A549 (cell line): ENCODE measurements at regions not wholly inside any gene's neighbourhood (a gene's known extent, or its start where the extent isn't known, plus 50 kb on each side); places are given as distances from the start of the nearest gene placed in this dataset.
"Not testable (repeated sequence)": the region's sequence is repeated elsewhere in the genome, so short reads cannot be mapped to it uniquely, and the experiment has no call there.

Experiments used
- ATAC-seq, 2 experiments: fragments of 200-7000 bp in 1 of 2; fragments of >200 bp in 1 of 2; cut with Nextera tagmentation in 1 of 2; cut with Tn5 transposase in 1 of 2; 3 replicates each; pipeline versions ENCODE4 v1.8.0 to v1.9.1; 2018 to 2020; ENCODE audit warnings: mild to moderate bottlenecking in 1 of 2, moderate library complexity in 1 of 2
- CTCF ChIA-PET: fragments of 300-600 bp; sonication (Branson Sonifier 250); formaldehyde crosslinking; extraction: SDS; loops from one replicate; lab custom pipeline; 2021; ENCODE audit warnings: antibody characterized with exemption, inconsistent platforms; lab: Yijun Ruan, JAX
- POLR2A ChIA-PET: fragments of 350-600 bp; formaldehyde crosslinking; extraction: SDS; loops from one replicate; lab custom pipeline; 2021; ENCODE audit warnings: antibody characterized with exemption, inconsistent platforms; lab: Yijun Ruan, JAX
- DNase-seq, 2 experiments: peaks; one replicate each; pipeline versions ENCODE4 v3.0.0 to v3.0.0-alpha.2; 2011 to 2016; ENCODE audit warnings: low read depth in 1 of 2, low spot score in 1 of 2
- FAIRE-seq: peaks from 2 replicates; lab custom pipeline; 2011; peaks lifted over from hg19 to GRCh38; lab: Jason Lieb, UNC
- H3K27ac ChIP-seq, 2 experiments: fragments of >200 bp; sonication (Bioruptor Twin); formaldehyde crosslinking; 3 replicates each; pipeline ENCODE4 v1.5.1; 2016 to 2017
- H3K4me1 ChIP-seq: fragments of >200 bp; sonication (Bioruptor Twin); formaldehyde crosslinking; 3 replicates; pipeline ENCODE4 v1.6.1; 2016
- H3K4me2 ChIP-seq: fragments of >200 bp; sonication (Bioruptor Twin); formaldehyde crosslinking; 3 replicates; pipeline ENCODE4 v1.6.1; 2016
- H3K4me3 ChIP-seq: fragments of >200 bp; sonication (Bioruptor Twin); formaldehyde crosslinking; 3 replicates; pipeline ENCODE4 v1.5.1; 2016
- H3K9me3 ChIP-seq: fragments of >200 bp; sonication (Bioruptor Twin); formaldehyde crosslinking; 3 replicates; pipeline ENCODE4 v1.6.1; 2016
- FOSB ChIP-seq: fragments of 250-450 bp; sonication (Bioruptor Pico); IDR thresholded peaks from 2 replicates; pipeline ENCODE4 v1.5.0; 2020; ENCODE audit warnings: mild to moderate bottlenecking, moderate library complexity
- FOSL2 ChIP-seq, 2 experiments: fragments of 450-650 bp in 1 of 2; fragments of >200 bp in 1 of 2; sonication (Bioruptor Twin) in 1 of 2; formaldehyde crosslinking; IDR thresholded peaks; 2 replicates each; pipeline versions ENCODE4 v1.5.0 to v1.6.1; 2016 to 2020; ENCODE audit warnings: mild to moderate bottlenecking in 1 of 2, moderate library complexity in 1 of 2
- GATA3 ChIP-seq: IDR thresholded peaks from 2 replicates; pipeline ENCODE4 v1.6.1; 2012; ENCODE audit warnings: borderline replicate concordance
- HDAC2 ChIP-seq: fragments of 200-600 bp; sonication (generic); IDR thresholded peaks from 2 replicates; pipeline ENCODE4 v1.6.1; 2016
- HEYL ChIP-seq: fragments of 250-450 bp; sonication (Bioruptor Pico); IDR thresholded peaks from 2 replicates; pipeline ENCODE4 v1.8.0; 2021; ENCODE audit warnings: mild to moderate bottlenecking, moderate library complexity
- HOXB5 ChIP-seq: fragments of 250-450 bp; sonication (Bioruptor Pico); IDR thresholded peaks from 2 replicates; pipeline ENCODE4 v1.5.0; 2020; ENCODE audit warnings: mild to moderate bottlenecking, moderate library complexity
- KDM5A ChIP-seq: fragments of 200-600 bp; sonication (generic); IDR thresholded peaks from 2 replicates; pipeline ENCODE4 v1.6.1; 2016; ENCODE audit warnings: antibody characterized with exemption, mild to moderate bottlenecking
- MYC ChIP-seq: IDR thresholded peaks from 2 replicates; pipeline ENCODE4 v1.6.1; 2012; ENCODE audit warnings: mild to moderate bottlenecking, inconsistent platforms, low read length, improper control_type of control experiment, borderline replicate concordance
- NFE2L2 ChIP-seq: fragments of 150-350 bp; conservative IDR thresholded peaks from 2 replicates; pipeline ENCODE4 v1.6.1; 2014; ENCODE audit warnings: low read length
- NR3C1 ChIP-seq: fragments of >200 bp; sonication (Bioruptor Twin); formaldehyde crosslinking; IDR thresholded peaks from 3 replicates; pipeline ENCODE4 v1.6.1; 2017
- PHF8 ChIP-seq: fragments of 200-600 bp; sonication (generic); IDR thresholded peaks from 2 replicates; pipeline ENCODE4 v1.6.1; 2016; ENCODE audit warnings: low read depth, mild to moderate bottlenecking, antibody characterized with exemption, moderate library complexity, borderline replicate concordance
- POLR2AphosphoS2 ChIP-seq: conservative IDR thresholded peaks from 2 replicates; pipeline ENCODE4 v1.6.1; 2012; ENCODE audit warnings: low read length, improper control_type of control experiment, inconsistent platforms
- RCOR1 ChIP-seq: fragments of 150-350 bp; IDR thresholded peaks from 2 replicates; pipeline ENCODE4 v1.6.1; 2014; ENCODE audit warnings: antibody characterized with exemption, low read length, low read depth
- SMC3 ChIP-seq: fragments of >200 bp; sonication (Bioruptor Twin); formaldehyde crosslinking; IDR thresholded peaks from 3 replicates; pipeline ENCODE4 v1.6.1; 2018; ENCODE audit warnings: inconsistent platforms
- ZFP36 ChIP-seq: fragments of 450-650 bp; IDR thresholded peaks from 2 replicates; pipeline ENCODE4 v1.6.1; 2014; ENCODE audit warnings: borderline replicate concordance; ENCODE audit not compliant: partially characterized antibody
- WGBS: methylation state at CpG from one replicate; pipeline ENCODE4 v1.1.6; 2017; ENCODE audit errors: missing lambda C conversion rate; 5-methylcytosine and 5-hydroxymethylcytosine counted together
- TF ChIP-seq, protein P1 (sequence below): IDR thresholded peaks from 2 replicates; pipeline ENCODE4 v1.6.1; 2012

DNA sequence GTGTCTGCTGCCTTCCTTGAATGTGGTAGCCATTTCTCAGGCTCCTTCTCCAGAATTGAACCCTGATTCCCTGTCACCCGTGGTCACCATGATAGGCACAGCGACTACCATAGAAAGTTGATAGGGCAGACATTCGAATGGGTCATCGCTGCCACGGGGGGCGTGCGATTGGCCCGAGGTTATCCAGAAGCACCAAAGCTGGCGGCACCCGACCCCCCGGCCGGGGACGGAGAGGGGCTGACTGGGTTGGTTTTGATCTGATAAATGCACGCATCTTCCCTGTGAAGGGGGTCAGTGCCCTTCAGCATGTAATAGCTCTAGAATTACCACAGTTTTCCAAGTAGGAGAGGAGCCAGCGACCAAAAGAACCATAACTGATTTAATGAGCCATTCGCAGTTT, 94.0 kb upstream of the ANKRD30BL start:
- 68% methylated on average over 13 of the region's 16 CpGs for WGBS
- H3K4me2 ChIP-seq = no peak overlapping the region
- no peaks in the 10 kb centered on the region for H3K4me1 ChIP-seq
- no peak overlapping the region for H3K4me3 ChIP-seq
- no peak for DNase-seq
- no peak for FAIRE-seq
- CTCF ChIA-PET = no interaction called here
- TF ChIP-seq PHF8 (no peak), HOXB5 (CRISPR knock-in tag) (no peak), NR3C1 (no peak), RCOR1 (no peak), POLR2AphosphoS2 (no peak), NFE2L2 (no peak), HEYL (CRISPR knock-in tag) (no peak), SMC3 (no peak), KDM5A (no peak), HDAC2 (no peak), FOSB (CRISPR knock-in tag) (no peak), MYC (no peak), ZFP36 (no peak), GATA3 (no peak)
- TF ChIP-seq, protein P1, sequence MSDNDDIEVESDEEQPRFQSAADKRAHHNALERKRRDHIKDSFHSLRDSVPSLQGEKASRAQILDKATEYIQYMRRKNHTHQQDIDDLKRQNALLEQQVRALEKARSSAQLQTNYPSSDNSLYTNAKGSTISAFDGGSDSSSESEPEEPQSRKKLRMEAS = no peak
- H3K9me3 ChIP-seq = peaks cover 2% of the 10 kb centered on the region; the same call in 1 of the 3 replicates
- no peak overlapping the region for H3K27ac ChIP-seq
- POLR2A ChIA-PET = no interaction called here
- ATAC-seq = no peak

DNA sequence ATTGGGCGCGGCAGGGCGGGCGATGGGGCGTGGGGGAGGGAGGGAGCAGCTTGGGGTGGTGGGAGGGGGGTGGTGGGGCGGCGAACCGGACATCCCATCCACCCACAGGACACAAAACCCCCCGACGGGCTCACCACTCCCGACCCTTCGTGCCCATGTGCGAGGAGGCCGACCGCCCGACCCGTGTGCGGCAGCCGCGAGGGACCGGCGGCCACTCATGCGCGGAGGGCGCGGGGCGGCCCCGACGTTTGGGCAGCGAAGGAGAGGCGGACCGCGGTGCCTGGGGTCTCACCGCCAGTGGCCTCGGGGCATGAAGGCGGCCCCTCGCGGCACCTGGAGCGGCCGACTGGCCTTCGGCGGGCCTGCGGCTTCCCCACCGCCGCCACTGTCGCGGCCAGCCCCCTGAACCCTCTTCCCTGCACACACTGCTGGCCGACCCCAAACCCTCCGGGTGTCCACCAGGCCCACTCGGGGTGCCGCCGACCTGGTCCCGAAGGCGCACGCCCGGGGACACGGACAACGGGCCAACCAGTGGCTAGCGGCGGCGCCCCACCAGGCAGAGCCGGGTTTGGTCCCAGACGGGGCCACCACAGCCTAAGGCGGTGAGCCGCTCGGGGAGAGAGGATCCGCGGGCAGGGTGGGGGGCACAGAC, 94.6 kb upstream of the ANKRD30BL start:
- peaks cover 2% of the 10 kb centered on the region; the same call in 1 of the 3 replicates for H3K9me3 ChIP-seq
- TF ChIP-seq FOSL2 (IDR thresholded peaks at IDR 0.05) (no peak), FOSL2 (CRISPR knock-in tag; IDR thresholded peaks at IDR 0.05) (no peak)
- H3K4me1 ChIP-seq = no peaks in the 10 kb centered on the region
- WGBS = 86% methylated on average over 37 of the region's 68 CpGs
- no peak for ATAC-seq
- no peak for FAIRE-seq
- DNase-seq = no peak
- H3K4me3 ChIP-seq = no peak overlapping the region
- H3K4me2 ChIP-seq = no peak overlapping the region
- CTCF ChIA-PET = no interaction called here
- H3K27ac ChIP-seq = no peak overlapping the region
- POLR2A ChIA-PET = no interaction called here

DNA sequence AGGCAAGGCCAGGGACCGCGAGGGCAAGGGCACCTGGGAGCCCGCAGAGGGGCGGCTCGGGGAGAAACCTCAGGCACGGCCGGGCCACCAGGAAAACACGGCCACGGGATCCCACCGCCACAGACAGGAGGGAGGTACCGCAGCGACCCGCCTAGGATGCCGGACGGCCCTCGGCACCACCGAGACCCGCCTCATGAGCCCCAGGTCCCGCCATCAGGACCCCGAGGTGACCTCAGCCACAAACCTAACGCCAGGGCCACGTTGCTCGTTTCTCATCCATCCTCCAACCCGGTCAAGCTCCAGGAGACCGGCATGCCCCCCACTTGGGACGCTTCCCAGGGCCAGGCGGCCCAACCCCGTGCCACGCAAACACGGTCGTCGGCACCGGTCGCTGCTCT, 95.2 kb upstream of the ANKRD30BL start:
- POLR2A ChIA-PET, H3K4me1 ChIP-seq, DNase-seq, H3K4me3 ChIP-seq, ATAC-seq, CTCF ChIA-PET, H3K9me3 ChIP-seq, H3K27ac ChIP-seq, FAIRE-seq: not testable (repeated sequence)
- WGBS = 67% methylated on average over 14 of the region's 34 CpGs
- peak overlapping the region; percentile 42; the same call in 2 of the 3 replicates for H3K4me2 ChIP-seq

DNA sequence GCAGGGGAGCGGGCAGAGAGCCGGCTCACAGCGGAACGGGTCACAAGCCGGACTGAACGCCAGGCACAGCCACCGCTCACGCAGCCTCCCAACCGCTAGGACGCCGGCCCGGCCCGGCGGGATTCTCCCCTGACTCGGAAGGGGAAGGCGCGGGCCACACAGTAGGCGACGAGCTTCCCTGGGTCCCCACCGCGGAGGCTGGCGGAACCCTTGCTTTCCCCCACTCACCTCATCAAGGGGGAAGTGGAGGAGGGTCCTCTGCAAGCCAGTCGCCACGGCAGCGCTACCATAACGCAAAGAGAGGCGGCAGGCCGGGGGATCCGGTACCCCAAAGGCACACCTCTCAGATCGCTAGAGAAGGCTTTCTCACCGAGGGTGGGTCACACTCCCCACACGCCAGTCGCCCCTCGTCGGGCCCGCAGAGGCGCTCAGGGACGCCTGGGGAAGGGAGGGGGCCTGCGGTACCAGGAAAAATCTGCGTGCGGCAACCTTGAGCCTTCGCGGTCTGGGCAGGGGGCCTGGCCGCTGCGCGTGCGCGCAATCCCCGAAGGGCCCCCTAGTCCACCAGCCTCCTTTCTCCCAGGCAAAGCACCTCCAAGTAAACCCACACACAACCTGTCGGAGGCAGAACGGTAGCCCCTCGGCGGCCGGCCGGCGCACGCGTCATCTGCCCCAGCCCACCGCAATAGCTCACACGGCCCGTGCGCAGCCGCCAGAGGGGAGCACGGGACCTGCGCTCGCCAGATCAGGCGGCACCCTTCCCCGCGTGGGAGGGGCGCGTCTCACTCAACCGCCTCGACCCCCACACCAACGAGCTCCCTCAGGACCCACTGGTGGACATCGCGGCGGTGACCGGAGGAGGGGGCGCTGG, 95.8 kb upstream of the ANKRD30BL start:
- WGBS = 43% methylated on average over 29 of the region's 79 CpGs

DNA sequence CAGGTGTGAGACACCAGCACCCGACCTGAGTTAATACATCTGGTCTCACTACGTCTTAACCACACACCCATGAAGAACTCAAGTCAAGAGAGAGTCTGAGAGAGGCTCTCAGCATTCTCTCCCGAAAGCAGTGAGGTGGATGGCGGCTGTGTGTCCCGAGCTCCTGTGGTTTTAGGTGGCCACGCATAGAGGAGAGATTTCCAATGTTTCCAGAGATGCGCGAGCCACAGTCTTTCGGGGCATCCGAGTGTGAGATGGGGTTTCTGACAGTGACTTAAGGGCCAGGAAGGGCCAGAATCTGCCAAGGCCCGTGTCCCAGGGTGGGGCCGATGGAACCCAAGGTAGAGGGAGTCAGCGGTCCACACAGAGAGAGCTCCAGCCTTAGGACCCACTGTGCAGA, 97.5 kb upstream of the ANKRD30BL start:
- DNase-seq, FAIRE-seq, POLR2A ChIA-PET, H3K4me3 ChIP-seq, H3K9me3 ChIP-seq, H3K4me1 ChIP-seq, CTCF ChIA-PET, H3K27ac ChIP-seq, H3K4me2 ChIP-seq, ATAC-seq: not testable (repeated sequence)
- 76% methylated on average over 13 of the region's 13 CpGs for WGBS

More for the DNA sequence above, 95.8 kb upstream of the ANKRD30BL start:
- POLR2A ChIA-PET, ATAC-seq, H3K9me3 ChIP-seq, DNase-seq, FAIRE-seq, CTCF ChIA-PET, H3K4me3 ChIP-seq, H3K27ac ChIP-seq, H3K4me1 ChIP-seq: not testable (repeated sequence)
- H3K4me2 ChIP-seq = peak overlapping the region; percentile 42; the same call in 2 of the 3 replicates

DNA sequence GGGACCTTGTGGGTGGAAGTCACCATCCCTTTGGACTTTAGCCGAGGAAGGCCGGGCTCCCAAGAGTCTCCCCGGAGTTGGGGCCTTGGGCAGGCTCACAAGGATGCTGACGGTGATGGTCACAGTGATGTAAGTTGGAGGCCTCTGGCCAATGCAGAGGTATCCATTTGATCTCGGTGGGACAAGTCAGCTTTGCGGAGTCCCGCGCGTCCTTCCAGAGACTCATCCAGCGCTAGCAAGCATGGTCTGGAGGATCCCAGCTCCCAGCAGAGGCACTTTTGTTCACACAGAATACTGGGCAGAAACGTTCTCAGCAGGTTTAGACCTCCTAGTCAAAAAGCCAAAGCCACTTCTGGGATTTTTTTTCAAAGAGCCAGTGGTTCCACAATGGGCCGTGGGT, 103.8 kb upstream of the ANKRD30BL start:
- FAIRE-seq, H3K4me1 ChIP-seq, POLR2A ChIA-PET, H3K9me3 ChIP-seq, DNase-seq, CTCF ChIA-PET, H3K4me3 ChIP-seq, ATAC-seq, H3K4me2 ChIP-seq, H3K27ac ChIP-seq: not testable (repeated sequence)
- 63% methylated on average over 5 of the region's 12 CpGs for WGBS
